Right lobe of liver (tissue), 4 donors: ENCODE measurements at regions not wholly inside any gene's neighbourhood (a gene's known extent, or its start where the extent isn't known, plus 50 kb on each side); places are given as distances from the start of the nearest gene placed in this dataset.

ENCODE experiments used
- CTCF ChIP-seq, 4 donors: fragments of 200-600 bp in 3 of 4; fragments of 450-650 bp in 1 of 4; IDR thresholded peaks; one replicate each; pipeline versions ENCODE4 v1.5.1 to v1.8.0; 2016 to 2022; ENCODE audit warnings: antibody characterized with exemption in 4 of 4, mild to moderate bottlenecking in 2 of 4
- POLR2A ChIP-seq: fragments of 450-650 bp; IDR thresholded peaks from one replicate; pipeline ENCODE4 v1.6.1; 2017; ENCODE audit warnings: antibody characterized with exemption, mild to moderate bottlenecking
- donor health status: DM: no; HTN: no; CAD: no.
- donor health status: DM: no; HTN: no; CAD: no.
- donor health status: DM: no; HTN: yes; CAD: no.

- no peak for TF ChIP-seq CTCF (IDR thresholded peaks at IDR 0.05)
- TF ChIP-seq POLR2A, result no peak
These were observed 533.8 kb downstream of the FBXO15 start for GRCh38 chr18:73613706-73614340.
